Fibroblast of peridontal ligament (primary cell): ENCODE measurements at regions not wholly inside any gene's neighbourhood (a gene's known extent, or its start where the extent isn't known, plus 50 kb on each side); places are given as distances from the start of the nearest gene placed in this dataset.

Experiments used
- DNase-seq: peaks from one replicate; pipeline ENCODE4 v3.0.0-alpha.2; 2010; ENCODE audit errors: extremely low read depth

DNA sequence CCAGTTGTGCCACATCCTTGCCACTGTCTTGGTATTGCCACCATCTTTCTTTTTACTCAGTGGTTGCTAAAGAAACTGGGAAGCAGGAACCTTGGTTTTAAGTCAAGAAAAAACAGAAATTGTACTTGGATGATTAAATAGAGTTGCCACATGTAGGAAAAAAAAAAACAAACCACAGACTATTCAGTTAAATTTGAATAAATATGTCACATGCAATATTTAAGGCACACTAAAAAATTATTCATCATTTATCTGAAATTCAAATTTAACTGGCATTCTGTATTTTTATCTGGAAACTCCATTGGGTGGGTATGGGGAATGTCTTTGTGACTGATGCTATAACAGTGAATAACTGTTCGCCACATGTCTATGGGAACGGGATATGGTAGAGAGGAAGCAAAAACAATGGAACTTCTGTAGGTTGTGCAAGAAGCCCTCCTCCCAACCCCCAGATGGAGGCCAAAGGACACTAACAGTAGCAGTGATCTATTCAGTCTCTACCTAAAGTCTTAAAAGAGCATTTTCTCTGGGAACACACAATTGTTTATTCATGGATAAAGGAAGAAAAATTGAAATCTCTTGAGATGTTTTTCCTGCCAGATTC lies 57.0 kb upstream of the PLAC8 start:
- DNase-seq = no peak

- DNase-seq = no peak
Measured at GRCh38 chr4:83170952-83171399, 56.4 kb upstream of the PLAC8 start.
